ENCODE measurements at regions not wholly inside any gene's neighbourhood (a gene's known extent, or its start where the extent isn't known, plus 50 kb on each side); places are given as distances from the start of the nearest gene placed in this dataset.

GRCh38 chr1:193729429-193729828 lies 543.0 kb upstream of the B3GALT2 start:
- no peak for TF ChIP-seq REST (IDR thresholded peaks at IDR 0.05; ENCODE audit: insufficient replicate concordance, low read depth)
- no peak for TF ChIP-seq CTCF (IDR thresholded peaks at IDR 0.05; ENCODE audit: insufficient read depth, low read length)

Data from HL-60 (cell line).